HL-60 (cell line): ENCODE measurements at regions not wholly inside any gene's neighbourhood (a gene's known extent, or its start where the extent isn't known, plus 50 kb on each side); places are given as distances from the start of the nearest gene placed in this dataset.

ENCODE experiments used
- DNase-seq, 2 experiments: peaks; one replicate each; pipeline ENCODE4 v3.0.0-alpha.2; 2010 to 2020; ENCODE audit warnings: low read depth in 1 of 2, low spot score in 1 of 2
- H3K27ac ChIP-seq: fragments of 250-450 bp; sonication (Bioruptor Pico); replicated peaks from 2 replicates; pipeline ENCODE4 v1.5.1; 2020; ENCODE audit warnings: mild to moderate bottlenecking, moderate library complexity
- H3K27me3 ChIP-seq: fragments of 250-450 bp; sonication (Bioruptor Pico); 2 replicates; pipeline ENCODE4 v1.5.1; 2021; ENCODE audit warnings: mild to moderate bottlenecking, moderate library complexity; ENCODE audit not compliant: insufficient read depth, poor library complexity, severe bottlenecking
- H3K4me3 ChIP-seq: replicated peaks from 2 replicates; pipeline ENCODE4 v1.5.1; 2011; ENCODE audit warnings: mild to moderate bottlenecking, control low read depth, low read length; ENCODE audit not compliant: insufficient read depth
- GABPA ChIP-seq: IDR thresholded peaks from 2 replicates; pipeline ENCODE4 v1.6.1; 2012; ENCODE audit warnings: low read depth
- POLR2AphosphoS5 ChIP-seq: IDR thresholded peaks from 2 replicates; pipeline ENCODE4 v1.6.1; 2012; ENCODE audit warnings: low read depth
- REST ChIP-seq: IDR thresholded peaks from 2 replicates; pipeline ENCODE4 v1.6.1; 2012; ENCODE audit warnings: low read depth; ENCODE audit not compliant: insufficient replicate concordance
- SPI1 ChIP-seq: IDR thresholded peaks from 2 replicates; pipeline ENCODE4 v1.6.1; 2012; ENCODE audit warnings: low read depth, mild to moderate bottlenecking, borderline replicate concordance
- TF ChIP-seq, protein P1 (sequence below): IDR thresholded peaks from one replicate; pipeline ENCODE4 v1.5.1; 2011; ENCODE audit warnings: low read length, control low read depth, inconsistent platforms; ENCODE audit not compliant: insufficient read depth

DNA sequence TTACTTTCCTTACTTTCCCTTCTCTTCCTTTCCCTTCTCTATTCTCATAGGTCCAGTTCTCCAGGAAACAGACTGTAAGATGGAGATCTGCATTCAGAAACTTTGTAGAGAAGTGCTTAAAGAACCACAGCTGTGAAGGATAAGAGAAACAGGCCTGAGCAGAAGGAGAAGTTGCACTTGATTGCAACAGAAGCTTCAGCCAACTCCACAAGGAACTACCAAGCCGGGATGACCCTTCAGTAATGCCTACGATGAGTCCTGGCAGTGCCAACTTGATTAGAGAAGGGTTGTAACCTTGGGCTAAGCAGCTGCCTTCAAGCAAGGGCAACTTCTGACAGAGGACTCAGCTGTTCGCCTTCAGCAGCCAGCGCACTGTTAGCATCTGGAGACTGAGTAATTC lies 413.3 kb upstream of the RASGEF1B start:
- Histone ChIP-seq H3K27me3 (no peaks in the 10 kb centered on the region), H3K27ac (no peak overlapping the region), H3K4me3 (no peak overlapping the region)
- peak in 1 of 2 experiments; percentile 21 for DNase-seq
- TF ChIP-seq GABPA (no peak), REST (no peak), POLR2AphosphoS5 (no peak), SPI1 (no peak)
- TF ChIP-seq, protein P1, sequence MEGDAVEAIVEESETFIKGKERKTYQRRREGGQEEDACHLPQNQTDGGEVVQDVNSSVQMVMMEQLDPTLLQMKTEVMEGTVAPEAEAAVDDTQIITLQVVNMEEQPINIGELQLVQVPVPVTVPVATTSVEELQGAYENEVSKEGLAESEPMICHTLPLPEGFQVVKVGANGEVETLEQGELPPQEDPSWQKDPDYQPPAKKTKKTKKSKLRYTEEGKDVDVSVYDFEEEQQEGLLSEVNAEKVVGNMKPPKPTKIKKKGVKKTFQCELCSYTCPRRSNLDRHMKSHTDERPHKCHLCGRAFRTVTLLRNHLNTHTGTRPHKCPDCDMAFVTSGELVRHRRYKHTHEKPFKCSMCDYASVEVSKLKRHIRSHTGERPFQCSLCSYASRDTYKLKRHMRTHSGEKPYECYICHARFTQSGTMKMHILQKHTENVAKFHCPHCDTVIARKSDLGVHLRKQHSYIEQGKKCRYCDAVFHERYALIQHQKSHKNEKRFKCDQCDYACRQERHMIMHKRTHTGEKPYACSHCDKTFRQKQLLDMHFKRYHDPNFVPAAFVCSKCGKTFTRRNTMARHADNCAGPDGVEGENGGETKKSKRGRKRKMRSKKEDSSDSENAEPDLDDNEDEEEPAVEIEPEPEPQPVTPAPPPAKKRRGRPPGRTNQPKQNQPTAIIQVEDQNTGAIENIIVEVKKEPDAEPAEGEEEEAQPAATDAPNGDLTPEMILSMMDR, result no peak

GRCh38 chr4:81883530-81884450 lies 412.1 kb upstream of the RASGEF1B start:
- H3K27ac ChIP-seq, result no peak overlapping the region
- H3K4me3 ChIP-seq, result no peak overlapping the region
- no peaks in the 10 kb centered on the region for H3K27me3 ChIP-seq
- no peak for DNase-seq
- TF ChIP-seq POLR2AphosphoS5, result no peak

GRCh38 chr4:81883004-81883403 lies 411.3 kb upstream of the RASGEF1B start:
- Histone ChIP-seq H3K27ac (no peak overlapping the region), H3K4me3 (no peak overlapping the region), H3K27me3 (no peaks in the 10 kb centered on the region)
- no peak for DNase-seq
- TF ChIP-seq, protein P1, result no peak
- TF ChIP-seq GABPA, result no peak
- TF ChIP-seq REST, result no peak
- TF ChIP-seq SPI1, result no peak
- no peak for TF ChIP-seq POLR2AphosphoS5

- no peak for DNase-seq
- no peak overlapping the region for H3K27ac ChIP-seq
- TF ChIP-seq REST (no peak), POLR2AphosphoS5 (no peak), SPI1 (no peak), GABPA (no peak)
- TF ChIP-seq, protein P1, result no peak
- no peaks in the 10 kb centered on the region for H3K27me3 ChIP-seq
- H3K4me3 ChIP-seq, result no peak overlapping the region
Measured at GRCh38 chr4:81881855-81882621, 410.3 kb upstream of the RASGEF1B start.
